ENCODE measurements at regions not wholly inside any gene's neighbourhood (a gene's known extent, or its start where the extent isn't known, plus 50 kb on each side); places are given as distances from the start of the nearest gene placed in this dataset.

- H3K4me2 ChIP-seq (ENCODE audit: low read length), result no peak overlapping the region
- H3K9ac ChIP-seq (ENCODE audit: low read length), result no peak overlapping the region
These were observed 159.2 kb downstream of the BTC start for GRCh38 chr4:74635074-74635473.

GRCh38 chr4:74635490-74636123 is 158.7 kb downstream of the BTC start:
- H3K9ac ChIP-seq (ENCODE audit: low read length), result no peak overlapping the region
- H3K4me2 ChIP-seq (ENCODE audit: low read length), result no peak overlapping the region
- H3K9me2 ChIP-seq (ENCODE audit: low read depth, low read length), result no peaks in the 10 kb centered on the region
- TF ChIP-seq CTCF (IDR thresholded peaks at IDR 0.05; ENCODE audit: low read length) (no peak), EZH2 (IDR thresholded peaks at IDR 0.05; ENCODE audit: borderline replicate concordance, low read length) (no peak)
- H3K27ac ChIP-seq (ENCODE audit: low read depth, low read length, poor library complexity, severe bottlenecking), result no peak overlapping the region
- no peak overlapping the region for H3K4me3 ChIP-seq (ENCODE audit: low read depth, low read length, poor library complexity, severe bottlenecking)
- H3K79me2 ChIP-seq (ENCODE audit: insufficient read depth, low read length), result no peaks in the 10 kb centered on the region
- H3F3A ChIP-seq (ENCODE audit: insufficient read depth, low read length), result no peaks in the 10 kb centered on the region
- H3K9me3 ChIP-seq (ENCODE audit: low read length), result no peaks in the 10 kb centered on the region
- no peaks in the 10 kb centered on the region for H3K27me3 ChIP-seq (ENCODE audit: insufficient read depth, low read length)
- no peaks in the 10 kb centered on the region for H3K36me3 ChIP-seq (ENCODE audit: insufficient read depth, low read length)
- H3K4me1 ChIP-seq (ENCODE audit: insufficient read depth, low read length, severe bottlenecking), result no peaks in the 10 kb centered on the region
- no peaks in the 10 kb centered on the region for H4K20me1 ChIP-seq (ENCODE audit: insufficient read depth, low read length)
- H2AFZ ChIP-seq (ENCODE audit: low read length), result no peak overlapping the region

More at GRCh38 chr4:74635074-74635473, 159.2 kb downstream of the BTC start:
- Histone ChIP-seq H3K4me1 (ENCODE audit: insufficient read depth, low read length, severe bottlenecking) (no peaks in the 10 kb centered on the region), H2AFZ (ENCODE audit: low read length) (no peak overlapping the region), H3K9me2 (ENCODE audit: low read depth, low read length) (no peaks in the 10 kb centered on the region), H3K36me3 (ENCODE audit: insufficient read depth, low read length) (no peaks in the 10 kb centered on the region), H4K20me1 (ENCODE audit: insufficient read depth, low read length) (no peaks in the 10 kb centered on the region), H3F3A (ENCODE audit: insufficient read depth, low read length) (no peaks in the 10 kb centered on the region), H3K27me3 (ENCODE audit: insufficient read depth, low read length) (no peaks in the 10 kb centered on the region), H3K79me2 (ENCODE audit: insufficient read depth, low read length) (no peaks in the 10 kb centered on the region), H3K9me3 (ENCODE audit: low read length) (no peaks in the 10 kb centered on the region), H3K4me3 (ENCODE audit: low read depth, low read length, poor library complexity, severe bottlenecking) (no peak overlapping the region), H3K27ac (ENCODE audit: low read depth, low read length, poor library complexity, severe bottlenecking) (no peak overlapping the region)
- no peak for TF ChIP-seq EZH2 (IDR thresholded peaks at IDR 0.05; ENCODE audit: borderline replicate concordance, low read length)
- no peak for TF ChIP-seq CTCF (IDR thresholded peaks at IDR 0.05; ENCODE audit: low read length)

GRCh38 chr4:74638001-74638400 is 156.3 kb downstream of the BTC start:
- H3F3A ChIP-seq (ENCODE audit: insufficient read depth, low read length), result no peaks in the 10 kb centered on the region
- H4K20me1 ChIP-seq (ENCODE audit: insufficient read depth, low read length), result no peaks in the 10 kb centered on the region
- no peak overlapping the region for H3K4me2 ChIP-seq (ENCODE audit: low read length)
- no peaks in the 10 kb centered on the region for H3K36me3 ChIP-seq (ENCODE audit: insufficient read depth, low read length)
- no peaks in the 10 kb centered on the region for H3K79me2 ChIP-seq (ENCODE audit: insufficient read depth, low read length)
- no peak overlapping the region for H3K4me3 ChIP-seq (ENCODE audit: low read depth, low read length, poor library complexity, severe bottlenecking)
- no peaks in the 10 kb centered on the region for H3K9me2 ChIP-seq (ENCODE audit: low read depth, low read length)
- no peak overlapping the region for H3K9ac ChIP-seq (ENCODE audit: low read length)
- H3K27me3 ChIP-seq (ENCODE audit: insufficient read depth, low read length), result no peaks in the 10 kb centered on the region
- H3K9me3 ChIP-seq (ENCODE audit: low read length), result no peaks in the 10 kb centered on the region
- H3K4me1 ChIP-seq (ENCODE audit: insufficient read depth, low read length, severe bottlenecking), result no peaks in the 10 kb centered on the region
- no peak overlapping the region for H3K27ac ChIP-seq (ENCODE audit: low read depth, low read length, poor library complexity, severe bottlenecking)
- H2AFZ ChIP-seq (ENCODE audit: low read length), result no peak overlapping the region
- TF ChIP-seq CTCF (IDR thresholded peaks at IDR 0.05; ENCODE audit: low read length) (no peak), EZH2 (IDR thresholded peaks at IDR 0.05; ENCODE audit: borderline replicate concordance, low read length) (no peak)
